Testis (tissue), 2 donors: ENCODE measurements at regions not wholly inside any gene's neighbourhood (a gene's known extent, or its start where the extent isn't known, plus 50 kb on each side); places are given as distances from the start of the nearest gene placed in this dataset.

Experiments
- POLR2A ChIP-seq: fragments of 450-650 bp; IDR thresholded peaks from one replicate; pipeline ENCODE4 v1.6.1; 2017; ENCODE audit warnings: antibody characterized with exemption, mild to moderate bottlenecking, moderate library complexity
- TF ChIP-seq, protein P1 (sequence below), 3 experiments: fragments of 450-650 bp in 2 of 3; fragments of 200-600 bp in 1 of 3; sonication (generic) in 1 of 3; IDR thresholded peaks; one replicate each; pipeline ENCODE4 v1.5.1; 2016 to 2019; ENCODE audit warnings: antibody characterized with exemption in 3 of 3, mild to moderate bottlenecking in 2 of 3, moderate library complexity in 1 of 3

DNA sequence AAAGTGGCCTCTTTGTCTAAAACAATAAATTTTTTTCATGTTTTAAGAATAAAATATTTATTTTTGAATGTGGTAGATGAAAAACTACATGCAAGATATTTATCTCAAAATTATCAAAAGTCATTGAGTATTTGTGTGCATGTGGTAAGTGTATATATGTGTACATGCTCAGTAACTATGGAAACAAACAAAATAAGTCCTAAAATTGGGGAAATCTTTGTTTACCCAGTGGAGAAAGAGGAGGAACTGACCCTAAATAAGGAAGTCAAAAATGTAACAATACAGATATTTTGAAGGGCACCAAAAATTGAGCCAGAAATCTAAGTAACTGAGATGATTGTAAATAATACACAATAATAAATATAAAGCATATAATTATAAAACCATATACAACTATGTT lies 639.2 kb downstream of the MAFB start:
- no peak for TF ChIP-seq POLR2A
- TF ChIP-seq, protein P1, sequence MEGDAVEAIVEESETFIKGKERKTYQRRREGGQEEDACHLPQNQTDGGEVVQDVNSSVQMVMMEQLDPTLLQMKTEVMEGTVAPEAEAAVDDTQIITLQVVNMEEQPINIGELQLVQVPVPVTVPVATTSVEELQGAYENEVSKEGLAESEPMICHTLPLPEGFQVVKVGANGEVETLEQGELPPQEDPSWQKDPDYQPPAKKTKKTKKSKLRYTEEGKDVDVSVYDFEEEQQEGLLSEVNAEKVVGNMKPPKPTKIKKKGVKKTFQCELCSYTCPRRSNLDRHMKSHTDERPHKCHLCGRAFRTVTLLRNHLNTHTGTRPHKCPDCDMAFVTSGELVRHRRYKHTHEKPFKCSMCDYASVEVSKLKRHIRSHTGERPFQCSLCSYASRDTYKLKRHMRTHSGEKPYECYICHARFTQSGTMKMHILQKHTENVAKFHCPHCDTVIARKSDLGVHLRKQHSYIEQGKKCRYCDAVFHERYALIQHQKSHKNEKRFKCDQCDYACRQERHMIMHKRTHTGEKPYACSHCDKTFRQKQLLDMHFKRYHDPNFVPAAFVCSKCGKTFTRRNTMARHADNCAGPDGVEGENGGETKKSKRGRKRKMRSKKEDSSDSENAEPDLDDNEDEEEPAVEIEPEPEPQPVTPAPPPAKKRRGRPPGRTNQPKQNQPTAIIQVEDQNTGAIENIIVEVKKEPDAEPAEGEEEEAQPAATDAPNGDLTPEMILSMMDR (IDR thresholded peaks at IDR 0.05) = no peak
